ENCODE measurements at regions not wholly inside any gene's neighbourhood (a gene's known extent, or its start where the extent isn't known, plus 50 kb on each side); places are given as distances from the start of the nearest gene placed in this dataset.

DNA sequence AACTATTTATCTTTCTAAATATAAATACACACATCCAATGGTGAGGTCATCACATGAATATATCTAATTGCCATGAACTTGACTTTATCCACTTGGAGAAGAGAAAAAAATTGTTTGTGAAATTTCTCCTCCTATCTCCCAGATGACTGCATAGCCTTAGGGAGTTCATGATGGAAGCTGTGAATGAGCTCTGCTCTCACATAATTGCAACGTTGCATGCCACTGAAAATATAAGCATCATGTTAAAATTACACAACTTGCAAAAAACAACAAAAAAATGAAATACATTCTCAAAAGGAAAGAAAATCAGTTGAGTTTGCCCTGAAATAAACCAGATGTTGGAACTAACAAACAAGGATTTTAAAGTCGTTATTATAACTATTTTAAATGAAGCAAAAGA is 50.6 kb upstream of the OSR1 start:
- Mint-ChIP-seq H3K36me3 (ENCODE audit: insufficient read depth) (peaks cover 2% of the 10 kb centered on the region), H3K27ac (no peak overlapping the region), H3K4me1 (ENCODE audit: low read depth in 2 of 2) (no peaks in the 10 kb centered on the region), H3K4me3 (no peak overlapping the region), H3K9me3 (peaks cover 0 to 6% of the 10 kb centered on the region in 2 donors), H3K27me3 (peaks cover 21 to 48% of the 10 kb centered on the region in 2 donors)
- ATAC-seq (replicated peaks) (no peak), DNase-seq (no peak)

DNA sequence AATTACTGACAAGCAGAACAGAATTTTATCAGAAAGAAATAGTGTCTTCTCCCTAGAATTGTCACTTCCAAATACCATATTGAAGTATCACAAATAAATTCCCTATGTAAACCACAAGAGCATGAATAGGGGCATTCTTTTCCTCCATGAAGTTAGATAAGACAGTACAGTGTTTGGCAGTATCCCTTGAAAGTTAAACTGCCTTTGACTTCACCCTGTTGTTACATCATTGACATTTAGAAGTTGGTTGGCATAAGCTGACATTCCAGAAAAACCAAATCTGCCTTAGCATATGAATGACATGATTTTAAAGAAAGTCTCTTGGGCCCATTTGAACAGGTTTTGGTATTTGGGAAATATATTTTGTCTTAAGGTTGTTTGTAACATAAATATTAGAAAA is 50.2 kb upstream of the OSR1 start:
- Mint-ChIP-seq H3K4me1 (ENCODE audit: low read depth in 2 of 2) (no peaks in the 10 kb centered on the region), H3K4me3 (no peak overlapping the region), H3K27me3 (peaks cover 21 to 46% of the 10 kb centered on the region in 2 donors), H3K36me3 (ENCODE audit: insufficient read depth) (peaks cover 2% of the 10 kb centered on the region), H3K9me3 (peaks cover 0 to 6% of the 10 kb centered on the region in 2 donors), H3K27ac (no peak overlapping the region)
- ATAC-seq (replicated peaks) (no peak), DNase-seq (no peak)

All from effector memory CD8-positive, alpha-beta T cell (primary cell).